Midbrain (tissue), 1 donor: ENCODE measurements at regions not wholly inside any gene's neighbourhood (a gene's known extent, or its start where the extent isn't known, plus 50 kb on each side); places are given as distances from the start of the nearest gene placed in this dataset.
"Not testable (repeated sequence)": the region's sequence is repeated elsewhere in the genome, so short reads cannot be mapped to it uniquely, and the experiment has no call there.

Experiments
- DNase-seq: peaks from one replicate; lab custom pipeline; 2025; lab: John Stamatoyannopoulos, UW

DNA sequence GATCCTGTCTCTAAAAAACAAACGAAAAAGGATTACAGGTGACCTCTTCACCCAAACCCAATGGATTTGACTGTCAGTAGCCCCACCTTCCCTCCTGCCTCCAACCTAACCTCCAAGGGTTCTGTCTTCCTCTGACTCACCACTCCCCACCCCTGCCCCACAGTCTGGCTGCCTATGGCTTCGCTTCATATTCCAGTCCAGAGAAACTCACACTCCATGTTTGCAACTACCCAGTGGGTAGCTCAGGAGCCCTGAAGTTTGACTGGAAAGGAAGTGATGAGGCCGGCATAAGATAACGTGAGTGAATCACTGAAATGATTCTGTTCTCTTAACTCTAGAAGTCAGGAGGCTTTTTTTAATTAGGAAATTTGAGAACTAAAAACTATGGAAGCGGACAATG, 303.9 kb downstream of the FOXO1 start:
- no peak for DNase-seq

DNA sequence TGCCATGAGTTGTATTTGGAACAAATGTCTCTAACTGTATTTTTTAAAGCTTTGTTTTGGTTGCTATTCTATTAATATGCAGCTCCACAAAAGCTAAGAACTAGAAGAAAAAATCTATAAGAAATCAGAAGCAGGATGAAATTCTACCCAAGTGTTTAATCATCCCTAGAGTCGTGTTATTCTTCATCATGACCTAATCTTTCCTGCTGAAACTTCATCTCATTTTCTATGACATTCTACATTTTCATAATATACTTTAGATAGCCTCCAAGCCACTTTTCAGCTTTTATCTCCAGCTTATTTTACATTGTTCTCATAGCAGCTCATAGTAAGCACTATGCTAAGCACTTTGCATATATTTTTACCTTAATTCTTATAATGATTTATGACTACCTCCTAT, 302.8 kb downstream of the FOXO1 start:
- DNase-seq: no peak

DNA sequence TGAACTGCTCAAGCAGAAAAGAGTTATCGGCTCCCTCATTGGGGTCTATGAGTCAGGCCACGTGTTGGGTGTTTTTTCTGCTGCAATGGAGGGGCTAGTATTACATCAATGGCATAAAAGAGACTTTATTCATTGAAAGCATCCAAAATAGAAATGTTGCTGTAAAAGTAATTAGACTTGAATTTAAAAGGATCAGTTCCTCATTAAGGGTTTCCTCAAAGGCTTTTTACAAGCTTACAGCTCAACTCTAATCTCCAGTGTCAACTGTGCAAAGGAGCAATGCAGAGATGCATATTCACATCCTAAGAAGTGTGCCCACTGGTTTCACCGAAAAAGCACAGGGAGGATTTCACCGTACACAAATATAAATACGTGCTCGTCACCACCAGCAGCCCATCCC, 300.3 kb downstream of the FOXO1 start:
- DNase-seq: no peak

DNA sequence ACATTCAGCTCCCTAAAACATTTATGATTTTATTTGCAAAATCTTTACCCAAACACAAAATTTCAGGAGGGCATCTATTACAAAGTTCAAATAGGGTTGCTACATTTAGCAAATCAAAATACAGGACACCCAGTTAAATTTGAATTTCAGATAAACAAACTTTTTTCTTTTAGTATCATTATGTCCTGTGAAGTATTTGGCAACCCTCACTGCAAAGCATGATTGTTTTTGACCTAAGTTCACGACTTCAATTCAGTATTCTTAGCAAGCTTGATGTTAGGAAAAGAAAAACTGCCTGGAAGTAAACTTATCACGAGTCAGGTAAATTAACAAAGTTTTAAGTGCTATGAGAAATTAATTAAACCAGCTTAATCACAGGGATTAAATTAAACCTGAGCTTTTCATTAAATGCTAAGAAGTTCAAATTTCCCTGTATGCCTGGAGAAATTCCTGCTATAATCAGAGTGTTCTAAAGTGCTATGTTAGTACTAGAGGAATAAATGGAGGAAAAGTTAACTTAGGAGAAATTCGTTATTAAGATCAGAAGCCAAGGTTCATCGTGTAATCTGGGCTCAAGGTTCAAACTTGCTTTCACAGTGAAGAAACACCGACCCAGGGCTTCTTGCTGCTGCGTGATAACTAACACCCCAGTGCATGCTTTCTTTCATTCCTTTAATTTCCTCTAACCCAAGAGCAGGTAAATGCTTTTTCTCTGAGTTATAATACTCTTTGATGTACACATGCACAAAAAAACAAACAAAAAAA, 298.1 kb downstream of the FOXO1 start:
- no peak for DNase-seq

DNA sequence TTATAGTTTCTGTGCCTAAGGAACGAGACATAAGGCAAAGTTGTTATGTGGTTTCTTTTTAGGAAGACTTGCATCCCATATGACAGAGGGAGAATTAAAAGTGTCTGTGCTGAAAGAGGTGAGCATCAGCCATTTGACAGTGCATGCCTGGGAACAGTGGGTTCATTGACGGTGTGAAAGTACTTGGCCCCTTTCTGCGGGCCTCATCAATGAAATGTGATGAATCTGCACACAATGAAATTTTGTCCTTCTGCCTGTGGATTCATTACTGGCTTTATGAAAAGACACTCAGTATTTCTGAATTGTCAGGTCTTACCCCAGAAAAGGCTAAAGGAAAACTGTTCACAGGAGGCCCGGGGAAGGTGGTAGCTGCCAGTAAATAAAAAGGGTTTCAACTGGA, 295.8 kb downstream of the FOXO1 start:
- DNase-seq: no peak

DNA sequence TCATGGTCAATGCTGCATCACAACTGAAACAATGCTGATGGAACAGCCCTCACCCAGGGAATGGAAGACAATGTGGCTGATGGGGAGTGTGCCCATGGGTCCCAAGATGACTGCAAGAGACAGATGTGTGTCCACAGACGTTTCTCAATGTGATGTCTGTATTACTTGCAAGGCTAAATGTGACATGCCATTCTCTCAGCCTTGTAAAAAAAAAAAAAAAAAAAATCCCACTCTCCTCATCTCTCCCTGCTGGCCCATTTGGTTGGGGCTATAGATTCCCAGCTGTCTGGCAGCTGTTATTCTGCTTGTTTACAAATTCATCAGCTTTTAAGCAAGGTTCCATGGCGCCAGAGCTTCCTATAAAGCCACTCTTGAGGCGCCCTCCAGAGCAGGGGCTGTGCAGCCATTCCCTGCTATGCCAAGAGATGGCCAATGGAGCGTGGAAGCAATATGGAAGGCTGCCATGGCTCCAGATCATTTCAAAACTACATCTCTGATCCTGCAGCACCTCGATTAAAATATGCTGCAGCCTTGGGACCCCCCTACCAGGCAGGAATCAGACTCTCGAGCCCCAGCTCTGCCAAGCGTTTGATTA, 294.8 kb downstream of the FOXO1 start:
- no peak for DNase-seq

DNA sequence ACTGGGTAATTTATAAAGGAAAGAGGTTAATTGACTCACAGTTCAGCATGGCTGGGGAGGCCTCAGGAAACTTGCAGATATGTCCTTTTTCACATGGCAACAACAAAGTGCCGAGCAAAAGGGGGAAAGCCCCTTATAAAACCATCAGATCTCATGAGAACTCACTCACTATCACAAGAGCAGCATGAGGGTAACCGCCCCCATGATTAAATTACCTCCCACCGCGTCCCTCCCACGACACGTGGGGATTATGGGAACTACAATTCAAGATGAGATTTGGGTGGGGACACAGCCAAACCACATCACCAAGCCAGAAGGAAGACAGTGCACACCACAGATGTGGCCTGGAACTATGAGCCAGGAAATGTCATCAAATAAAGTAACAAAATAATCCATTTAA, 292.8 kb downstream of the FOXO1 start:
- not testable (repeated sequence) for DNase-seq

DNA sequence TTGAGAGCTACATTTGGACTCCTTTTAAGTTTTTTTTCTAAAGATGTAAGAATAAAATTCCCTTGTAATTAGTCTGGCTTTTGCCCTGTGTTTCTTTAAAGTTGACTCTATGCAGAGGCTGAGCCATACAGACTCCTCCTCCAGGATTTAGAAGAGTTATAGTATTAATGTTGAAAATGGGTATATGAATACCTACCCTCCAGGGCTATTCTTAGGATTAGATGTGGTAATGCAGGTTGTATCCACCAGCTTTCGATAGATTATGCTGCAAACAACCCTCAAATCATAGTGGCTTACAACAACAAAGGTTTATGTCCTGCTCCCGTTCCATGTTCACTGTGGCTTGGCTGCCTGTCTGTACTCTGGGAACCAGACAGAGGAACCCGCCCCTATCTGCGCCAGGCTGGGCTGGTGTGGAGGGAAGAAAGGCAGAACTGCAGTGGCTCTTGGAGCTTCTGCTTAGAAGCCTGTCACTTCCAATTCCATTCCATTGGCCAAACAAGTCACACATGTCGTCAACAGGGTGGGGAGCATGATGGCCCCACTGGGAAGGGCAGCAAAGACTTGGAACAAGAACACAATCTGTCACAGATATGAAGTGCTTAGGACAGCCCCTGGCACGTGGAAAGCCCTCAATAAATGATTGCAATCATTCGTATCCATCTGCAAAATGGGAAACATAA, 290.8 kb downstream of the FOXO1 start:
- DNase-seq: no peak

DNA sequence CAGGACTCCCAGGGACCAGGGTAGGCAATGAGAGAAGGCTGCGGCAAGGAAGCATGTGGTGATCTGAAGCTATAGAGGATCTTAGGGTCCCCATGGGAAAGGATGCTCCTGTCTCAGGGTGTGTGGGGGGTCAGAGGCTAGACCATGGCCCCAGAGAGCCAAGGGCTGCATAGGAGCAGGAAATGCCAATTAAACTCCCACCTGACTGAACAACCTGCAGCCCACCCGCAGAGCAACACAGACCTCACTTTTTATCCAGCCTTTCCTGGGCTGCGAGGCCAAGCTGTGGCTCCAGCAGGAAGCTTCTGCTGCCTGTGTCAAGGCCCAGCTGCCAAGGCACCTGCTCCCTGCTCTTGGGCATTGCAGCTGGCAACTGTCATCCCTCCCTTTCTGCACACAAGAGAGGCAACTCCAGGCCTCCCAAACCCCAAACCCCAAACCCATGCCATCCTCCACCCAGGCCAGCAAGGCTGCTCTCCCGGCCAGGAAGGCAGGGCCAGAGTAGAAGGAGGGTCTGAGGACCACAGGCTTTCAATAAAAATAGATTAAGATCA, 290.1 kb downstream of the FOXO1 start:
- DNase-seq: no peak

DNA sequence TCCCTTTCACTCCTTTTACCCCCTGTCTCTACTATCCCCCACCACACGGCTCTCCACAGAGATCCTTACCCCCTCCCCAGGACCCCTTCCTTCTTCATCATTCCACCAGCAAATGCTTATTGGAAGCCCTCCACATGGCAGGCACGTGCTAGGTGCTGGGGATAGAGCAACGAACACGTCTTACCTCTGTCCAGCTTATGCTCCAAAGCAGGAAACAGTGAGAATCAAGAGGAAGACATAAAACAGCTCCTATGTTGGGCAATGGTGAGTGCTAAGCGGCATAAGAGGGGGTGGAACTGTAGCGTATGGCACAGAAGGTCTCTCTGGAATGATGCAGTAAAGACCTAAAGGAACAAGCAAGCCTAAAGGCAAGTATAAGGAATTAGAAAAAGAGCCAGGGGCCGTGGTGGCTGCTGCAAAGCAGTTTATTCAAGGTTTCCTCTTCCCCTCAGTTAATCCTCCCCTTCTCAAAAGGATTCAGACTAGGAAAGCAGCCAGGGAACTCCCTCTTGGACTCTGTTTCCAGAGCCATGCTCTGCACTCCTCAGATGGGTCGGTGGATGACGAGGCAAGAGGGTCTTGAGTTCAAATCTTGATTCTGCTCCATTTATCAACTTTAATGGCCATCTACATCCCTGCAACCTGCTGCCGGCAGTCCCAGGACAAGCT, 289.4 kb downstream of the FOXO1 start:
- no peak for DNase-seq

DNA sequence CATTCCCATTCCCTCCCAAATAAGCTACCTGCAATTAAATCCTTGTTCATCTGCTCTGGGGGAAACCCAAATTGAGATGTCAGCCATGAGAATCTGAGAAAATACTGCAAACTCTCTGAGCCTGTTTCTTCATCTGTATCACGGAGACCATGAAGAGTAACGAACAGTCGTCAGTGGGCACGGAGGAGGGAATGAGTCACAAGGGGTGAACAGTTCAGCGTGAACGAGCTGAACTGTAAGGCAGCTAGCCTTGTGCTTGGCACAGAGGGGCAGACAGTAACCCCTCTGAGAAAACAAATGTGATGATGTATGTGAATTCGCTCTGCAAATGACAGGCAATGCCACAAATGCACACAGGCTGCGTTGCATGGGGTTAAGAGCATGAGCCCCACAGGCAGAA, 288.7 kb downstream of the FOXO1 start:
- no peak for DNase-seq

DNA sequence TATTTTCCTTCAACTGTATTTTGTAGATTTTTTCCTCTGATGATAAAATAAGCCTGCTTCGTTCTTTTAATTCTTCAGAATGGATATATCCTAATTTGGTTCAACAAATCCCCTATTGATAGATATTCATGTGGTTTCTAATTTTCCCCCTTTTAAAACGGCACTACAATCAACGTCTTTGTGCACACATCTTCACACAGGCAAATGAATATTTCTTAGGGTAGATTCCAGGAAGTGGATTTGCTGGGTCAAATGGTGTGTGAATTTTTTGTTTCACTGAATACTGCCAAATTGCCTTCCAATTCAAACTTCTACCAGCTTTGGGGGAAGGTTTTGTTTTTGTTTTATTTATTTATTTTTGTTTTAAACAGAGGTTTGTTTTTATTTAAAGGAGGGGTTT, 287.2 kb downstream of the FOXO1 start:
- DNase-seq: peak; percentile 21

DNA sequence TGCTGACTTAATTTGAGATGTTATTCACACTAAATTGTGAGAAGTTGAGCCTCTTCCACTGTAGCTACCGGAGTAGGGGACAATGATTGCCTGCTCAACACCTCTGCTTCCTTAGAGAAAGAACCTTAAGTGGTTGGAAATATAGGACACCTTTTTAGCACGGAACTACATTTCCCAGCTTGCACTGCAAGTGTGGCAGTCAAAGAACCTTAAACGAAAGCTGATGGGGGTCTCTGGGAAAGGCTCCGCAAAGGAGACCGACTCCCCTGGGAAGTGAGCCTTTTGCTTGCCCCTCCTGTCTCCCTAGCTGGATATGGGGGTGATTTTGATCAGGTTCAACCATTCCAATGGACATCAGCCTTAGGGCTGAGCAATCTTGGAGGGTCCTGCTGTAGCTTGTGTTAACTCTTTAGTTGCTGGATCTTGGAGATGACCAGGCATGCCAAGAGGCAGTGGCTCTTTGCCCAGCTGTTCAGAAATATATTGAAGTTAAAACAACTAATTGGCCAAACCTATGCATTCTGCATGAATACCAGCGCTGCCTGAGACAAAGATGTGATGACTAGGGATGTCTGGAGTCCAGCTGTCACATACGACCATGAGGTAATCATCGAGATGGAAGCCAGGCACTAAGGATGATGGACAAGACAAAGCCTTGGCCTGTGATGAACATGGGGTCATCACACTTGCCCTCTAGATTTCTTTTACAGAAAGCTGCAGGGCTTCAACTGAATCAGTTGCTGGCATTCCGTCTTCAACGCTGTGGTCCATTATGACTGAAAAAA, 286.5 kb downstream of the FOXO1 start:
- no peak for DNase-seq

DNA sequence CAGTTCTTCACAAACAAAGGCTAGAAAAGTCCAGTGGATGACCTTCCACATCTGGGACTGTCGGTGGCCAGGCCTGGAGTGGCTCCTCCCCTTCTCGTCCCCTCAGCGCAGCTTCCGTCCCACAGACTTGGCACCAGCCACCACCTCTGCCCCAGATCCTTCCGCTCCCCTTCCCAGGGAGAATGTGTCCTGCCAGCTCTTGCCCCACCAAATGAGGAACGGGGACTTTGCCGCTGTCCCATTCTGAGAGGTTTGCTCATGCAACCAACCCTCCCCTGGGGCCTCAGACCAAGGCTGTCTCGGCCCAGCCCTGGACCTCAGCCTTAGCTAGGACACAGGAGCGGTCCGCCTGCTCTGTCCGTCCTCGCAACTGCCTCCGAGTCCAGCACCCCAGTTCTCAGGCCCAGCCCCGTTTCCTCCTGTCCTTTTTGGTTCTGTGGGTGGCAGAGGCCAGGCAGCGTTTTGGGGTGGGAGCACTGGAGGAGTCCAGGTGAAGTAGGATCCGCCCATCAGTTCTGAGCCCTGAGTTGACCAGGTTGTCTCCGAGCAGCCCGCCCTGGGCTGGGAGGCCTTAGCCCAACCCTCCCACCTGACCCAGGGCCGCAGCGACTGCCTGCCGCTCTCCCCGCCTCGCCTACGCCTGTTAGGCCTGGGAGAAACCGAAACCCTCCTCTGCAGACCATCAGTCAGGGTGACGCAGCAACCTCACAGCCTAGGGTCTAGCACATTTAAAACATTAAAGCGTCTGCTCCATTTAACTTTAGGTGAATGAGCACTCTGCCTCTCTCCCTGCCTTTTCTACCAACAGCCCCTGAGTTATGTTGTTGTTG, 284.3 kb downstream of the FOXO1 start:
- no peak for DNase-seq

DNA sequence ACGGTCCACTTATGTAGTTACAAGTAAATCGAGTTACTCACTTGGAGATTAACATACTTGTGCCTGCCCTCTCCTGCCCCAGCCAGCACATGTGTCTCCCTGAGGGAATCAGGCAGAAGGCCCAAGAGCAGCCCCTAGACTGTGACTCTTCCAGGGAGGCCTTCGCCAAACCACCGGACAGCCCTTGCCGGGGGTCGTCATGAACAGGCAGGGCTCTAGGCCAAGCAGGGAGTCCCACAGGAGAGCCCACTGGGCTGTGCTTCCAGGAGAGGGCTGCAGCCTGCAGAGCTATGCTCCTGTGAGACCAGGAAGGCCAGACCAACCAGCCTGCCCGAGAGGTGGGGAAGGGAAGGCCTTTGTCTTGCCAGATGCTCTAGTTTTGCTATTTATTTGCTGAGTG, 283.3 kb downstream of the FOXO1 start:
- DNase-seq: no peak

DNA sequence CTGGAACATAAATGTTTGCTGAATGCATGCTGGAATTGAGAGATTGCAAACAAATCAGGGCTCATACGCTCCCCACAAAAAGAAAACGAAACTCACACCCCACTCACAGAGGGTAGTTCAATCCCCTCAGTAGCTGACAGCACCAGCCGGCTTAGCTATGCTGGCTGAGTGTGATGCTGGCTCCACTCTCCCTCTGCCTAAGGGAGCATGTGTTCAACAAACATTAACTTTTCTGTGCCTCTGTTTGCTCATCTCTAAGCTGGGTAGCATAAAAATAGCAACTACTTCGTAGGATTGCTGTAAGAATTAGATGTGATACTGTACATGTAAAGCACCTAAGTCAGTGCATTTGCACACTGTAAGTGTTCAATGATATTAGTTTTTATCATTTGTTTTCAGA, 282.6 kb downstream of the FOXO1 start:
- DNase-seq: no peak

DNA sequence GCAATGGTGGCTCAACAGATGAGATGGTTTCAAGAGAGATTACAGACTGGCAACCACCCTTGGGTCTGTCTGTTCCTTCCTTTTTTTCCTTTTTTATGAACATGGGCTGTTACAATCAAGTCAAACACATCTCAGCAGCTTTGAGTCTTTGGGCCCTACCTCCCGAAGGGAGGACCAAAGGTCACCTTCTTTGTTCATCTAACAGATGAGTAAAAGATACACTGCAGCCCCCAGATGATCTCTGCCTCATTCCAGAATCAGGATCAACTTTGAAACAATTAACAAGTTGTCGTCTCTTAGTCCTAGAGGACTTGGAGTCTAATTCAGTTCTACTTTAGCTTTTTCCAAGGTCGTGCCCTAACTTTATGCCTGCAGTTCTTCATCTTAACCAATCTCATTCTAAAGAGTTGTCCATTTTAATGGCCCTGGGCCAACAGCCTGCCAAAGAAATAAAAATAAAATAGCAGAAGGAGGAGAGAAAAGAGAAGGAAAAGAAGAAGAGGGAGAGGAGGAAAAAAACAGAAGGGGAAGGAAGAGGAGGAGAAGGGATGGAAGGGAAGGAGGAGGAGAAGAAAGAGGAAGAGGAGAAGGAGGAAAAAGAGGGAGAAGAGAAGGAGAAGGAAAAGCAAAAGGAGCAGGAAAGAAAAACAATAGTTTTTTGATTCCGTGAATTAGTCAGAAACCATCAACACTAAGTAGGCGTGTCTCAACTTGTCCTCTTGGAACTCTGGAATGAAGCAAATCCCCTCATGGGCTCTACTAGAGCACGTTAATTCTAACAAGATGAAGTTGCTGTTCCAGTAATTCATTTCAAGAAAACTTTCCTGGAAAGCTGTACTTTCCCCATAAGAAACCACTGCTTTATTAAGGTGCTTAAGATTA, 281.2 kb downstream of the FOXO1 start:
- DNase-seq: no peak

DNA sequence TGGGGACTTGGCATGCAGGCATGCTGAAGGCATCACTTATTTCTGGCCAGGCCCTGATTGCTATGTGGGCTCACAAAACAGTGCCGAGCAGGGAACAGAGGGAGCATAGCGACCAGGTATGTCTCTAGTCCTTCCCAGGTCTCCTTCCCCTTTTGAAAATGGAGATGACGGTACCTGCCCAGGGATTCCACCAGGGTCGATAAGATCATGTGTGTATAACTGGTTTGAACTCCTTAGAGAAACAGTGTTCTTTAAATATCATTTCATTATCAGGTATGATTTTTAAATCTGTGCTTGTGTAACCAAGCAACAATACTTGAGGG, 280.6 kb downstream of the FOXO1 start:
- no peak for DNase-seq

DNA sequence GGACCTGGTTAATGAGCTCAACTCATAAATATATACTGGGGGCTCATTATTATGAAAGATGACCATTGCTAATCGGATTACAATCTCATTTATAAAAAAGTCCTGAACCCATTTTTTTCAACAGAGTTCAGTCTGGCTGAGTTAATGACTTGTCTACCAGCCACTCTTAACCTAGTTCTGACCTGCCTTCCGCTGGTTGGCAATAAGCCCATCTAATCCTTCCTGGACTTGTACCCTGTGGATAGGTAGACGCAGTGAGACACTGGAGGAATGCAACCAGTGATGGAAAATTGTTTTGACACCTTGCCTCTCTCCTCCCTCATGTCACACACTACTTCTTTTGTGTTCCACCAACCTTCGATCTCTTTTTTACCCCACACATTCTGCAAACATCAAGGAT, 279.9 kb downstream of the FOXO1 start:
- no peak for DNase-seq

DNA sequence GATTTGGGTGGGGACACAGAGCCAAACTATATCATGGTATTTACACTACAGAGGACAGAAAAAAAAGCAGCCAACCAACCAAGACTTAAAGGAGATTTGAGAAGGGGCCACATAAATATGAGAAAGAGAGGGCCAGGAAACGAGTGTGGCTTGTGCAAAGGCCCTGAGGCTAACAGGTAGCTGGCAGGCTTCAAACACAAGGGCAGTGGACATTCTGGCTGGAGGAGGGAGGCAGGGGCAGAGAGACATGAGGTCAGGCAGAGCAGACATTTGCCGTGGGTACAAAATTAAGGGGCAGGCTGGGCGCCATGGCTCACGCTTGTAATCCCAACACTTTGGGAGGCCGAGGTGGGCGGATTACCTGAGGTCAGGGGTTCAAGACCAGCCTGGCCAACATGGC, 278.7 kb downstream of the FOXO1 start:
- no peak for DNase-seq
